Neuron (in vitro differentiated cells): ENCODE measurements at regions not wholly inside any gene's neighbourhood (a gene's known extent, or its start where the extent isn't known, plus 50 kb on each side); places are given as distances from the start of the nearest gene placed in this dataset.
"Not testable (repeated sequence)": the region's sequence is repeated elsewhere in the genome, so short reads cannot be mapped to it uniquely, and the experiment has no call there.

ENCODE experiments used
- H2AFZ ChIP-seq: one replicate; pipeline ENCODE4 v1.6.1; 2013; ENCODE audit warnings: low read depth, mild to moderate bottlenecking, inconsistent platforms, low read length, moderate library complexity
- H3K27me3 ChIP-seq: one replicate; pipeline ENCODE4 v1.6.1; 2013; ENCODE audit warnings: low read length; ENCODE audit not compliant: insufficient read depth
- H3K36me3 ChIP-seq: one replicate; pipeline ENCODE4 v1.6.1; 2013; ENCODE audit warnings: low read length; ENCODE audit not compliant: insufficient read depth
- H3K4me1 ChIP-seq: one replicate; pipeline ENCODE4 v1.6.1; 2013; ENCODE audit warnings: low read length; ENCODE audit not compliant: insufficient read depth
- H3K4me3 ChIP-seq: 2 replicates; pipeline ENCODE4 v1.5.1; 2013; ENCODE audit warnings: mild to moderate bottlenecking, low read length, moderate library complexity
- H3K9me3 ChIP-seq: one replicate; pipeline ENCODE4 v1.6.1; 2013; ENCODE audit warnings: low read length

DNA sequence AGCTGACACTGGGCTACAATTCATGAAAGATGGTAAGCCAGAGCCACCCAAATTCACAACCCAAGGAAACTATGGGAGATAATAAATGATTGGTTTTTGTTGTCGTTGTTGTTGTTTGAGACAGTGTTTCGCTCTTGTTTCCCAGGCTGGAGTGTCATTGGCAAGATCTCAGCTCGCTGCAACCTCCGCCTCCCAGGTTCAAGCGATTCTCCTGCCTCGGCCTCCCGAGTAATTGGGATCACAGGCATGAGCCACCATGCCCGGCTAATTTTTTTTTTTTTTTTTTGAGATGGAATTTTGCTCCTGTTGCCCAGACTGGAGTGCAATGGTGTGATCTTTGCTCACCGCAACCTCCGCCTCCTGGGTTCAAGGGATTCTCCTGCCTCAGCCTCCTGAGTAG is 65.9 kb upstream of the METTL9 start:
- H3K4me1 ChIP-seq, H3K4me3 ChIP-seq, H3K36me3 ChIP-seq, H3K27me3 ChIP-seq, H3K9me3 ChIP-seq, H2AFZ ChIP-seq: not testable (repeated sequence)

DNA sequence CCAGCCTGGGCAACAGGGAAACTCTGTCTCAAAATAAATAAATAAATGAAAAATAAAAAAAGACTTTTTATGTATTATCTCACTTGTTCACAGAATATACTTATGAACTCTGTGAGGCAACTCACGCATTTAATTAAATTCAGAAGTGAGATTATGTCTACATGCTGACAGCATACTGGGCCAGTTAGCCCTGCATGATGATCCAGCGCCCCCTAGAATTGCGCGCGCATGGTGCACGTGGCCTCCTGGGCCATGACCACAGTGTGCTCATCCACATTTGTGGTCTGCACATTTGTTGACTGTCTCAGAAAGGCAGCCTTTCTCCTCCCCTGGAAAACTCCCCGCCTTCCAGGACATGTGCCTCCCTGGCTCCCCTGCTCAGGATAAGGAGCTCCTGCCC is 64.8 kb upstream of the METTL9 start:
- H3K4me3 ChIP-seq, H3K4me1 ChIP-seq, H3K27me3 ChIP-seq, H3K36me3 ChIP-seq, H3K9me3 ChIP-seq, H2AFZ ChIP-seq: not testable (repeated sequence)

GRCh38 chr16:21535201-21535600 is 64.2 kb upstream of the METTL9 start:
- H3K4me1 ChIP-seq, H2AFZ ChIP-seq, H3K27me3 ChIP-seq, H3K4me3 ChIP-seq, H3K36me3 ChIP-seq, H3K9me3 ChIP-seq: not testable (repeated sequence)

- not testable (repeated sequence) for H3K27me3 ChIP-seq, H3K36me3 ChIP-seq, H3K4me3 ChIP-seq, H3K4me1 ChIP-seq, H3K9me3 ChIP-seq, H2AFZ ChIP-seq
Observed at GRCh38 chr16:21536740-21537139, 62.6 kb upstream of the METTL9 start.

DNA sequence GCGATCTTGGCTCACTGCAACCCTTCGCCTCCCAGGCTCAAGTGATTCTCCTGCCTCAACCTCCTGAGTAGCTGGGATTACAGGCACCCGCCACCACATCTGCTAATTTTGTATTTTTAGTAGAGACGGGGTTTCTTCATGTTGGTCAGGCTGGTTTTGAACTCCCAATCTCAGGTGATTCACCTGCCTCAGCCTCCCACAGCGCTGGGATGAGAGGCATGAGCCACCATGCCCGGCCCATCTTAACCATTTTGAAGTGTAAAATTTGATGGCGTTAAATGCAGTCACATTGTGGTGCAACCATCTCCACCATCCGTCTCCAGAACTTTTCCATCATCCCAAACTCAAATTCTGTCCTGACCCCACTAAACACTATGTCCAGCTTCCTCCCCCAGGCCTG is 61.8 kb upstream of the METTL9 start:
- not testable (repeated sequence) for H2AFZ ChIP-seq, H3K27me3 ChIP-seq, H3K4me3 ChIP-seq, H3K36me3 ChIP-seq, H3K4me1 ChIP-seq, H3K9me3 ChIP-seq

- H2AFZ ChIP-seq, H3K9me3 ChIP-seq, H3K36me3 ChIP-seq, H3K4me3 ChIP-seq, H3K27me3 ChIP-seq, H3K4me1 ChIP-seq: not testable (repeated sequence)
Observed at GRCh38 chr16:21539107-21539618, 60.2 kb upstream of the METTL9 start.

DNA sequence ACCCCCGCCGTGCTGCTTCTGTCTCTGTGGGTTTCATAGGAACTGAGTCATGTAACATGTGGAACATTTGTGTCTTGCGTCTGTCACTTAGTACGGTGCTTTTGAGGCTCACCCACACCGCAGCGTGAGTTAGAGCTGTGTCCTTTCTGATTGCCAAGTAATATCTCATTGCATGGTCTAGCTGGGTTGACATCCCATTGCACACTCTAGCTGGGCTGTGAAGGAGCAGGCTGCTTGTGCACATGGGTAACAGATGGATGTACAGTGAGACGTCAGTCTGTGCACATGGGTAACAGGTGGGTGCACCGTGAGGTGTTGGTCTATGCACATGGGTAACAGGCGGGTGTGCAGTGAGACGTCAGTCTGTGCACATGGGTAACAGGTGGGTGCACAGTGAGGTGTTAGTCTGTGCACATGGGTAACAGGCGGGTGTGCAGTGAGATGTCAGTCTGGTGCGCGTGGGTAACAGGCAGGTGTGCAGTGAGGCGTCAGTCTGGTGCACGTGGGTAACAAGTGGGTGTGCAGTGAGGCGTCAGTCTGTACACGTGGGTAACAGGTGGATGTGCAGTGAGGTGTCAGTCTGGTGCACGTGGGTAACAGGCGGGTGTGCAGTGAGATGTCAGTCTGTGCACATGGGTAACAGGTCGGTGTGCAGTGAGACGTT is 58.5 kb upstream of the METTL9 start:
- not testable (repeated sequence) for H3K36me3 ChIP-seq, H3K4me1 ChIP-seq, H3K4me3 ChIP-seq, H3K9me3 ChIP-seq, H2AFZ ChIP-seq, H3K27me3 ChIP-seq

- H3K27me3 ChIP-seq, H3K4me3 ChIP-seq, H3K36me3 ChIP-seq: not testable (repeated sequence)
Observed at GRCh38 chr16:21541611-21542051, 57.7 kb upstream of the METTL9 start.

GRCh38 chr16:21542075-21542474 is 57.3 kb upstream of the METTL9 start:
- H2AFZ ChIP-seq, H3K4me3 ChIP-seq, H3K4me1 ChIP-seq, H3K36me3 ChIP-seq, H3K27me3 ChIP-seq, H3K9me3 ChIP-seq: not testable (repeated sequence)

More at GRCh38 chr16:21541611-21542051, 57.7 kb upstream of the METTL9 start:
- not testable (repeated sequence) for H3K9me3 ChIP-seq, H3K4me1 ChIP-seq, H2AFZ ChIP-seq

GRCh38 chr16:21542491-21543124 is 56.8 kb upstream of the METTL9 start:
- not testable (repeated sequence) for H3K4me1 ChIP-seq, H3K27me3 ChIP-seq, H3K36me3 ChIP-seq, H3K4me3 ChIP-seq, H3K9me3 ChIP-seq, H2AFZ ChIP-seq

GRCh38 chr16:21543151-21543836 is 56.1 kb upstream of the METTL9 start:
- H3K4me1 ChIP-seq, H3K36me3 ChIP-seq, H3K9me3 ChIP-seq, H3K27me3 ChIP-seq, H2AFZ ChIP-seq, H3K4me3 ChIP-seq: not testable (repeated sequence)

GRCh38 chr16:21545664-21546326 is 53.6 kb upstream of the METTL9 start:
- H2AFZ ChIP-seq, H3K4me3 ChIP-seq, H3K36me3 ChIP-seq, H3K27me3 ChIP-seq, H3K4me1 ChIP-seq, H3K9me3 ChIP-seq: not testable (repeated sequence)

DNA sequence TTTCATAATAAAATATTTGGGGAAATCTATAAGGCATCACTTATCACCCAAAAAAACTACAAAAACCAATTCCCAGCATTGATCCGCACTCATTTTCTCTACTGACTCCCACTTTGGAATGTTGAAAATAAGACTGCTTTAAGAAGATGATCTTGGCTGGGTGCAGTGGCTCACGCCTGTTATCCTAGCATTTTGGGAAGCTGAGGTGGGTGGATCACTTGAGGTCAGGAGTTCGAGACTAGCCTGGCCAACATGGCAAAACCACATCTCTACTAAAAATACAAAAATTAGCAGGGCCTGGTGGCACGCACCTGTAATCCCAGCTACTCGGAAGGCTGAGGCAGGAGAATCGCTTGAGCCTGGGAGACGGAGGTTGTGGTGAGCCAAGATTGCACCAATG is 50.0 kb upstream of the METTL9 start:
- not testable (repeated sequence) for H3K4me1 ChIP-seq, H2AFZ ChIP-seq, H3K36me3 ChIP-seq, H3K4me3 ChIP-seq, H3K9me3 ChIP-seq, H3K27me3 ChIP-seq
